Brain microvascular endothelial cell (primary cell): ENCODE measurements at regions not wholly inside any gene's neighbourhood (a gene's known extent, or its start where the extent isn't known, plus 50 kb on each side); places are given as distances from the start of the nearest gene placed in this dataset.

Source experiments
- DNase-seq: peaks from one replicate; pipeline ENCODE4 v3.0.0-alpha.2; 2020
- H3K27ac ChIP-seq: fragments of 250-450 bp; sonication (Bioruptor Pico); 2 replicates; pipeline ENCODE4 v1.5.1; 2020; ENCODE audit warnings: mild to moderate bottlenecking, moderate library complexity
- H3K27me3 ChIP-seq: fragments of 250-450 bp; sonication (Bioruptor Pico); replicated peaks from 2 replicates; pipeline ENCODE4 v1.5.1; 2020; ENCODE audit warnings: mild to moderate bottlenecking
- H3K36me3 ChIP-seq: fragments of 250-450 bp; sonication (Bioruptor Pico); replicated peaks from 2 replicates; pipeline ENCODE4 v1.5.1; 2020; ENCODE audit warnings: mild to moderate bottlenecking
- H3K4me3 ChIP-seq: 2 replicates; pipeline ENCODE4 v1.5.1; 2011; ENCODE audit warnings: low read depth, mild to moderate bottlenecking, control low read depth, low read length, moderate library complexity
- CTCF ChIP-seq: IDR thresholded peaks from 2 replicates; pipeline ENCODE4 v1.5.1; 2011; ENCODE audit warnings: low read depth, mild to moderate bottlenecking, moderate library complexity, low read length, control low read depth, inconsistent platforms; ENCODE audit errors: missing control alignments
- in situ Hi-C: cut with HindIII; loops from 2 replicates; pipeline ENCODE4 v1.10.0; 2017; ENCODE audit warnings: low sequenced_read_pairs, low pct_ligation_motif_present

GRCh38 chr14:98958048-98958631 lies 313.9 kb downstream of the BCL11B start:
- Histone ChIP-seq H3K27me3 (no peaks in the 10 kb centered on the region), H3K36me3 (no peaks in the 10 kb centered on the region), H3K4me3 (no peak overlapping the region), H3K27ac (no peak overlapping the region)
- TF ChIP-seq CTCF: no peak
- in situ Hi-C loops: no loop called here
- DNase-seq: no peak

GRCh38 chr14:98958632-98959031 lies 313.4 kb downstream of the BCL11B start:
- no peak for DNase-seq
- Histone ChIP-seq H3K27me3 (no peaks in the 10 kb centered on the region), H3K4me3 (no peak overlapping the region), H3K27ac (no peak overlapping the region), H3K36me3 (no peaks in the 10 kb centered on the region)
- TF ChIP-seq CTCF: no peak
- in situ Hi-C loops: no loop called here

GRCh38 chr14:98959410-98959809 lies 312.6 kb downstream of the BCL11B start:
- no peak for TF ChIP-seq CTCF
- in situ Hi-C loops: no loop called here
- H3K27ac ChIP-seq: no peak overlapping the region

GRCh38 chr14:98959958-98960616 lies 311.9 kb downstream of the BCL11B start:
- no peak for DNase-seq
- no peak overlapping the region for H3K27ac ChIP-seq
- in situ Hi-C loops: no loop called here

More at GRCh38 chr14:98959410-98959809, 312.6 kb downstream of the BCL11B start:
- no peaks in the 10 kb centered on the region for H3K36me3 ChIP-seq
- no peaks in the 10 kb centered on the region for H3K27me3 ChIP-seq
- no peak for DNase-seq
- H3K4me3 ChIP-seq: no peak overlapping the region

GRCh38 chr14:98960617-98961013 lies 311.4 kb downstream of the BCL11B start:
- Histone ChIP-seq H3K27ac (no peak overlapping the region), H3K4me3 (no peak overlapping the region), H3K27me3 (no peaks in the 10 kb centered on the region), H3K36me3 (no peaks in the 10 kb centered on the region)
- in situ Hi-C loops: no loop called here
- DNase-seq: no peak
- TF ChIP-seq CTCF: no peak

More at GRCh38 chr14:98959958-98960616, 311.9 kb downstream of the BCL11B start:
- no peak overlapping the region for H3K4me3 ChIP-seq
- no peaks in the 10 kb centered on the region for H3K36me3 ChIP-seq
- TF ChIP-seq CTCF: no peak
- H3K27me3 ChIP-seq: no peaks in the 10 kb centered on the region
